IMR-90 (cell line): ENCODE measurements at regions not wholly inside any gene's neighbourhood (a gene's known extent, or its start where the extent isn't known, plus 50 kb on each side); places are given as distances from the start of the nearest gene placed in this dataset.

Experiments
- ATAC-seq: fragments of 200-7000 bp; cut with Tn5 transposase; 2 replicates; pipeline ENCODE4 v1.9.1; 2020; ENCODE audit warnings: low read depth, mild to moderate bottlenecking, moderate library complexity
- BruUV-seq: library from RNA; stranded (reverse); fragments of 400-500 nt; replicated peaks from 2 replicates; lab custom pipeline; 2021; lab: Mats Ljungman, UMichigan
- CTCF ChIA-PET: fragments of 300-600 bp; formaldehyde crosslinking; extraction: SDS; loops from one replicate; lab custom pipeline; 2021; ENCODE audit warnings: antibody characterized with exemption; lab: Yijun Ruan, JAX
- POLR2A ChIA-PET: fragments of 300-600 bp; sonication (Branson Sonifier 250); formaldehyde crosslinking; loops from one replicate; lab custom pipeline; 2022; ENCODE audit warnings: antibody characterized with exemption; ENCODE audit not compliant: unreplicated experiment; lab: Charles Lee
- DNase-seq: peaks from one replicate; pipeline ENCODE4 v3.0.0; 2013
- H2AFZ ChIP-seq: replicated peaks from 2 replicates; pipeline ENCODE3; 2013; ENCODE audit warnings: low read length, mild to moderate bottlenecking; ENCODE audit not compliant: poor library complexity
- H2AK5ac ChIP-seq: 2 replicates; pipeline ENCODE4 v1.6.1; 2013; ENCODE audit warnings: low read depth, low read length, inconsistent platforms
- H2AK9ac ChIP-seq: replicated peaks from 2 replicates; pipeline ENCODE3; 2013; ENCODE audit warnings: mild to moderate bottlenecking, low read depth, low read length, moderate library complexity; ENCODE audit not compliant: poor library complexity
- H2BK120ac ChIP-seq: 2 replicates; pipeline ENCODE4 v1.6.1; 2013; ENCODE audit warnings: low read depth, low read length, inconsistent platforms
- H2BK15ac ChIP-seq: 3 replicates; pipeline ENCODE4 v1.6.1; 2013; ENCODE audit warnings: low read depth, low read length, inconsistent platforms
- H2BK20ac ChIP-seq: 2 replicates; pipeline ENCODE4 v1.6.1; 2013; ENCODE audit warnings: low read depth, mild to moderate bottlenecking, inconsistent platforms, low read length, moderate library complexity
- H2BK5ac ChIP-seq: 2 replicates; pipeline ENCODE4 v1.6.1; 2013; ENCODE audit warnings: mild to moderate bottlenecking, low read depth, low read length, inconsistent platforms; ENCODE audit not compliant: poor library complexity, severe bottlenecking
- H3K14ac ChIP-seq: replicated peaks from 2 replicates; pipeline ENCODE4 v1.6.1; 2013; ENCODE audit warnings: low read depth, low read length, inconsistent platforms
- H3K18ac ChIP-seq: 2 replicates; pipeline ENCODE4 v1.6.1; 2013; ENCODE audit warnings: low read depth, low read length, control low read depth
- H3K23ac ChIP-seq: 2 replicates; pipeline ENCODE4 v1.6.1; 2013; ENCODE audit warnings: low read depth, low read length, inconsistent platforms
- H3K27ac ChIP-seq: 2 replicates; pipeline ENCODE4 v1.5.1; 2013; ENCODE audit warnings: mild to moderate bottlenecking, control low read depth, low read length; ENCODE audit not compliant: insufficient read depth
- H3K27me3 ChIP-seq: 2 replicates; pipeline ENCODE4 v1.6.1; 2013; ENCODE audit warnings: low read length; ENCODE audit not compliant: control insufficient read depth, insufficient read depth
- H3K36me3 ChIP-seq: 2 replicates; pipeline ENCODE4 v1.6.1; 2013; ENCODE audit warnings: low read length, mixed read lengths; ENCODE audit not compliant: control insufficient read depth, insufficient read depth
- H3K4ac ChIP-seq: 2 replicates; pipeline ENCODE4 v1.6.1; 2013; ENCODE audit warnings: low read depth, low read length, inconsistent platforms
- H3K4me1 ChIP-seq: 2 replicates; pipeline ENCODE4 v1.6.1; 2013; ENCODE audit warnings: low read length, mixed read lengths; ENCODE audit not compliant: control insufficient read depth, insufficient read depth
- H3K4me2 ChIP-seq: 2 replicates; pipeline ENCODE4 v1.6.1; 2013; ENCODE audit warnings: low read depth, mild to moderate bottlenecking, control low read depth, low read length, moderate library complexity
- H3K4me3 ChIP-seq: 2 replicates; pipeline ENCODE4 v1.5.1; 2013; ENCODE audit warnings: low read depth, mild to moderate bottlenecking, control low read depth, low read length, moderate library complexity; ENCODE audit not compliant: insufficient read depth
- H3K56ac ChIP-seq: 2 replicates; pipeline ENCODE4 v1.6.1; 2013; ENCODE audit warnings: low read length, inconsistent platforms; ENCODE audit not compliant: insufficient read depth; ENCODE audit errors: extremely low read depth
- H3K79me1 ChIP-seq, 2 experiments: 2 replicates each; pipeline ENCODE4 v1.6.1; 2013; ENCODE audit warnings: low read length in 2 of 2, inconsistent platforms in 1 of 2, low read depth in 1 of 2
- H3K9ac ChIP-seq: 2 replicates; pipeline ENCODE4 v1.6.1; 2013; ENCODE audit warnings: low read depth, low read length, control low read depth
- H3K9me1 ChIP-seq: 2 replicates; pipeline ENCODE4 v1.6.1; 2013; ENCODE audit warnings: low read length, inconsistent platforms; ENCODE audit not compliant: insufficient read depth
- H3K9me3 ChIP-seq: 2 replicates; pipeline ENCODE4 v1.6.1; 2013; ENCODE audit warnings: low read length; ENCODE audit not compliant: control insufficient read depth, insufficient read depth
- H4K20me1 ChIP-seq: 2 replicates; pipeline ENCODE4 v1.6.1; 2013; ENCODE audit warnings: low read length, inconsistent platforms; ENCODE audit not compliant: insufficient read depth
- H4K5ac ChIP-seq: 2 replicates; pipeline ENCODE4 v1.6.1; 2013; ENCODE audit warnings: mild to moderate bottlenecking, low read depth, low read length, control low read depth
- H4K8ac ChIP-seq, 2 experiments: 2 replicates each; pipeline ENCODE4 v1.6.1; 2013; ENCODE audit warnings: low read depth in 2 of 2, low read length in 2 of 2, control low read depth in 1 of 2, inconsistent platforms in 1 of 2
- H4K91ac ChIP-seq: 2 replicates; pipeline ENCODE4 v1.6.1; 2013; ENCODE audit warnings: low read depth, low read length, inconsistent platforms; ENCODE audit not compliant: insufficient read depth
- CEBPB ChIP-seq: IDR thresholded peaks from 2 replicates; pipeline ENCODE4 v1.6.1; 2012; ENCODE audit warnings: low read depth, low read length, improper control_type of control experiment
- CHD1 ChIP-seq: IDR thresholded peaks from 2 replicates; pipeline ENCODE4 v1.6.1; 2012; ENCODE audit warnings: low read depth, low read length, improper control_type of control experiment
- MAFK ChIP-seq: IDR thresholded peaks from 2 replicates; pipeline ENCODE4 v1.6.1; 2012; ENCODE audit warnings: low read depth, low read length, improper control_type of control experiment
- MAZ ChIP-seq: IDR thresholded peaks from 2 replicates; pipeline ENCODE4 v1.6.1; 2012; ENCODE audit warnings: low read depth, mild to moderate bottlenecking, low read length, improper control_type of control experiment, moderate library complexity, borderline replicate concordance
- MXI1 ChIP-seq: IDR thresholded peaks from 2 replicates; pipeline ENCODE4 v1.6.1; 2012; ENCODE audit warnings: low read depth, mild to moderate bottlenecking, low read length, moderate library complexity, borderline replicate concordance
- NFE2L2 ChIP-seq: fragments of 150-350 bp; IDR thresholded peaks from 2 replicates; pipeline ENCODE4 v1.6.1; 2016; ENCODE audit warnings: low read depth, mild to moderate bottlenecking, low read length
- POLR2A ChIP-seq: IDR thresholded peaks from 2 replicates; pipeline ENCODE4 v1.6.1; 2012; ENCODE audit warnings: mild to moderate bottlenecking, low read depth, low read length
- RCOR1 ChIP-seq: IDR thresholded peaks from 2 replicates; pipeline ENCODE4 v1.6.1; 2012; ENCODE audit warnings: mild to moderate bottlenecking, low read length, improper control_type of control experiment; ENCODE audit not compliant: insufficient replicate concordance
- RFX5 ChIP-seq: IDR thresholded peaks from 2 replicates; pipeline ENCODE4 v1.8.0; 2012; ENCODE audit warnings: low read depth, mild to moderate bottlenecking, low read length, moderate library complexity
- SMC3 ChIP-seq: fragments of 150-350 bp; IDR thresholded peaks from 2 replicates; pipeline ENCODE4 v1.6.1; 2016; ENCODE audit warnings: low read depth, mild to moderate bottlenecking, antibody characterized with exemption, low read length, moderate library complexity
- WGBS, 2 experiments: methylation state at CpG; one replicate each; pipeline versions ENCODE4 v1.1.5 to v1.1.7; 2013; ENCODE audit warnings: missing lambda C conversion rate in 2 of 2; ENCODE audit not compliant: insufficient read length in 1 of 2; ENCODE audit errors: extremely low coverage in 2 of 2; 5-methylcytosine and 5-hydroxymethylcytosine counted together
- dilution Hi-C: fragments of 300-500 bp; cut with HindIII; formaldehyde crosslinking; loops from one replicate; pipeline ENCODE4 v1.14.3; 2018; ENCODE audit warnings: low sequenced_read_pairs; ENCODE audit not compliant: unreplicated experiment
- in situ Hi-C: fragments of 300-500 bp; cut with MboI; formaldehyde crosslinking; loops from 3 replicates; pipeline ENCODE4 v1.14.3; 2019; ENCODE audit warnings: low sequenced_read_pairs, inconsistent platforms, mixed read lengths
- intact Hi-C: fragments of 100-400 bp; cut with micrococcal nuclease; formaldehyde crosslinking; loops from 2 replicates; pipeline ENCODE4 v1.10.0; 2022
- TF ChIP-seq, protein P1 (sequence below): fragments of 150-350 bp; IDR thresholded peaks from 2 replicates; pipeline ENCODE4 v1.6.1; 2016; ENCODE audit warnings: low read depth, mild to moderate bottlenecking, low read length, moderate library complexity, borderline replicate concordance

DNA sequence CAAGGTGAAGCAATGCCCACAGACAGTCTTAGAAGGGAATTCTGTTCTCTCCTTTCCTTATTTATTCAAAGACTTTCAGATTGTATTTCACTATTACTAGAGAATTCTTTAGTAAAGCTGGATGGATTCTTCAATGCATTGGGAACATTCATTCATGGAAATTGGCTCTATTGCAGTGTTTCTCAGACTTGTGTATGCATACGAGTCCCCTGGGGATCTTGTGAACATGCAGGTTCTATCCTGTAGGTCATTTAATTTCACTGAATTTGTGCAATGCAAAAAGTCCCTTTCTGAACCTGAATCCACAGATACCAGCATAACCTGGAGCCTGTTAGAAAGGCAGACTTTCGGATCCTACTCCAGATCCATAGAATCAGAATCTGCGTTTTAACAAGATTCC, 160.9 kb upstream of the AHI1 start:
- TF ChIP-seq NFE2L2 (no peak), RFX5 (no peak), CEBPB (no peak), MAFK (no peak), MAZ (no peak), POLR2A (no peak), MXI1 (no peak), RCOR1 (no peak), SMC3 (no peak), CHD1 (no peak)
- TF ChIP-seq, protein P1, sequence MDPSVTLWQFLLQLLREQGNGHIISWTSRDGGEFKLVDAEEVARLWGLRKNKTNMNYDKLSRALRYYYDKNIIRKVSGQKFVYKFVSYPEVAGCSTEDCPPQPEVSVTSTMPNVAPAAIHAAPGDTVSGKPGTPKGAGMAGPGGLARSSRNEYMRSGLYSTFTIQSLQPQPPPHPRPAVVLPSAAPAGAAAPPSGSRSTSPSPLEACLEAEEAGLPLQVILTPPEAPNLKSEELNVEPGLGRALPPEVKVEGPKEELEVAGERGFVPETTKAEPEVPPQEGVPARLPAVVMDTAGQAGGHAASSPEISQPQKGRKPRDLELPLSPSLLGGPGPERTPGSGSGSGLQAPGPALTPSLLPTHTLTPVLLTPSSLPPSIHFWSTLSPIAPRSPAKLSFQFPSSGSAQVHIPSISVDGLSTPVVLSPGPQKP: no peak
- ATAC-seq: no peak
- dilution Hi-C loops: no loop called here

More for the DNA sequence above, 160.9 kb upstream of the AHI1 start:
- no peaks in the 10 kb centered on the region for H3K79me1 ChIP-seq
- H2BK15ac ChIP-seq: no peak overlapping the region
- 93% methylated on average over 2 of the region's 3 CpGs; no CpG with 5 or more reads in 1 of the 2 experiments for WGBS, 2 experiments
- no peaks in the 10 kb centered on the region for H3K27me3 ChIP-seq
- no peak overlapping the region for H4K5ac ChIP-seq
- no peak overlapping the region for H3K27ac ChIP-seq
- no peaks in the 10 kb centered on the region for H3K9me3 ChIP-seq
- in situ Hi-C loops (no loop called here), intact Hi-C loops (no loop called here)
- H2AK9ac ChIP-seq: no peak overlapping the region
- H2BK120ac ChIP-seq: no peak overlapping the region
- no peak overlapping the region for H3K4ac ChIP-seq
- no peaks in the 10 kb centered on the region for H3K36me3 ChIP-seq
- no peak overlapping the region for H3K9ac ChIP-seq
- H2BK20ac ChIP-seq: no peak overlapping the region
- ChIA-PET CTCF (no interaction called here), POLR2A (no interaction called here)
- H4K91ac ChIP-seq: no peak overlapping the region
- no TSS peak for BruUV-seq
- H3K56ac ChIP-seq: no peak overlapping the region
- H3K9me1 ChIP-seq: no peaks in the 10 kb centered on the region
- H3K14ac ChIP-seq: no peak overlapping the region
- no peak overlapping the region for H2AFZ ChIP-seq
- no peak overlapping the region for H3K4me2 ChIP-seq
- no peak overlapping the region for H2BK5ac ChIP-seq
- H3K4me3 ChIP-seq: no peak overlapping the region
- no peaks in the 10 kb centered on the region for H3K4me1 ChIP-seq
- no peak overlapping the region for H4K8ac ChIP-seq
- no peak overlapping the region for H3K18ac ChIP-seq
- no peak overlapping the region for H3K23ac ChIP-seq
- H4K20me1 ChIP-seq: no peaks in the 10 kb centered on the region
- no peak for DNase-seq
- H2AK5ac ChIP-seq: no peak overlapping the region
